Keratinocyte (primary cell): ENCODE measurements at regions not wholly inside any gene's neighbourhood (a gene's known extent, or its start where the extent isn't known, plus 50 kb on each side); places are given as distances from the start of the nearest gene placed in this dataset.

ENCODE experiments used
- DNase-seq: peaks from one replicate; pipeline ENCODE4 v3.0.0-alpha.2; 2011; ENCODE audit warnings: low read depth, missing footprints, low spot score
- FAIRE-seq: peaks from 2 replicates; lab custom pipeline; 2011; peaks lifted over from hg19 to GRCh38; lab: Jason Lieb, UNC
- H2AFZ ChIP-seq: 2 replicates; pipeline ENCODE4 v1.6.0; 2012; ENCODE audit warnings: low read length, control low read depth, inconsistent platforms; ENCODE audit not compliant: control insufficient read depth
- H3K27ac ChIP-seq: 2 replicates; pipeline ENCODE4 v1.5.1; 2011; ENCODE audit warnings: low read length; ENCODE audit not compliant: control insufficient read depth, insufficient read depth
- H3K27me3 ChIP-seq: 3 replicates; pipeline ENCODE4 v1.6.0; 2011; ENCODE audit warnings: low read length; ENCODE audit not compliant: control insufficient read depth, insufficient read depth; ENCODE audit errors: extremely low read depth
- H3K36me3 ChIP-seq, 2 experiments: 2 replicates in 1 of 2; 3 replicates in 1 of 2; pipeline ENCODE4 v1.5.1; 2011; ENCODE audit warnings: low read length in 2 of 2, mild to moderate bottlenecking in 1 of 2; ENCODE audit not compliant: control insufficient read depth in 2 of 2, insufficient read depth in 2 of 2; ENCODE audit errors: extremely low read depth in 1 of 2
- H3K4me1 ChIP-seq: 3 replicates; pipeline ENCODE4 v1.5.1; 2011; ENCODE audit warnings: low read length; ENCODE audit not compliant: control insufficient read depth, insufficient read depth; ENCODE audit errors: extremely low read depth
- H3K4me2 ChIP-seq: 3 replicates; pipeline ENCODE4 v1.6.0; 2011; ENCODE audit warnings: low read depth, low read length; ENCODE audit not compliant: control insufficient read depth, insufficient read depth; ENCODE audit errors: extremely low read depth
- H3K4me3 ChIP-seq, 3 experiments: fragments of 200-600 bp in 1 of 3; sonication (generic) in 1 of 3; 2 replicates in 2 of 3; 3 replicates in 1 of 3; pipeline ENCODE4 v1.5.1; 2011 to 2016; ENCODE audit warnings: low read length in 3 of 3, mild to moderate bottlenecking in 3 of 3, control low read depth in 2 of 3, inconsistent platforms in 1 of 3, low read depth in 1 of 3, mixed read lengths in 1 of 3, mixed run types in 1 of 3, moderate library complexity in 1 of 3; ENCODE audit not compliant: control insufficient read depth in 2 of 3, insufficient read depth in 2 of 3; ENCODE audit errors: extremely low read depth in 1 of 3
- H3K79me2 ChIP-seq: 2 replicates; pipeline ENCODE4 v1.6.0; 2012; ENCODE audit warnings: low read length; ENCODE audit not compliant: control insufficient read depth, insufficient read depth
- H3K9ac ChIP-seq: 3 replicates; pipeline ENCODE4 v1.6.0; 2011; ENCODE audit warnings: low read length; ENCODE audit not compliant: control insufficient read depth, insufficient read depth; ENCODE audit errors: extremely low read depth
- H3K9me1 ChIP-seq: 3 replicates; pipeline ENCODE4 v1.6.0; 2011; ENCODE audit warnings: low read length; ENCODE audit not compliant: control insufficient read depth, insufficient read depth; ENCODE audit errors: extremely low read depth
- H3K9me3 ChIP-seq: 2 replicates; pipeline ENCODE4 v1.5.1; 2012; ENCODE audit warnings: low read depth, low read length; ENCODE audit not compliant: control insufficient read depth
- H4K20me1 ChIP-seq: 3 replicates; pipeline ENCODE4 v1.6.0; 2011; ENCODE audit warnings: low read length; ENCODE audit not compliant: control insufficient read depth, insufficient read depth; ENCODE audit errors: extremely low read depth
- CTCF ChIP-seq, 3 experiments: IDR thresholded peaks in 1 of 3; conservative IDR thresholded peaks in 1 of 3; optimal IDR thresholded peaks in 1 of 3; 2 replicates in 2 of 3; 3 replicates in 1 of 3; pipeline versions ENCODE3 to v1.5.1; 2011; ENCODE audit warnings: low read length in 3 of 3, mild to moderate bottlenecking in 3 of 3, moderate library complexity in 2 of 3, control low read depth in 1 of 3, inconsistent platforms in 1 of 3; ENCODE audit not compliant: insufficient read depth in 2 of 3; ENCODE audit errors: extremely low read depth in 1 of 3
- EZH2 ChIP-seq: IDR thresholded peaks from one replicate; pipeline ENCODE4 v1.6.1; 2012; ENCODE audit warnings: inconsistent platforms, mild to moderate bottlenecking, low read length, moderate library complexity
- dilution Hi-C: fragments of 300-500 bp; cut with MboI; formaldehyde crosslinking; loops from one replicate; pipeline ENCODE4 v1.7.0; 2020; ENCODE audit warnings: low sequenced_read_pairs; ENCODE audit not compliant: extremely low pct_ligation_motif_present

- DNase-seq, result no peak
- Histone ChIP-seq H3K4me3 (no peak overlapping the region), H3K79me2 (no peaks in the 10 kb centered on the region), H3K9me3 (no peaks in the 10 kb centered on the region), H3K4me1 (no peaks in the 10 kb centered on the region), H3K27me3 (peaks cover 2% of the 10 kb centered on the region), H3K4me2 (no peak overlapping the region), H4K20me1 (no peaks in the 10 kb centered on the region), H2AFZ (no peak overlapping the region), H3K9ac (no peak overlapping the region), H3K36me3 (no peaks in the 10 kb centered on the region), H3K9me1 (no peaks in the 10 kb centered on the region), H3K27ac (no peak overlapping the region)
- no peak for TF ChIP-seq CTCF (optimal IDR thresholded peaks at IDR 0.05 in 1 of 3, IDR thresholded peaks at IDR 0.05 in 1 of 3, conservative IDR thresholded peaks at IDR 0.05 in 1 of 3; ENCODE audit: extremely low read depth in 1 of 3, insufficient read depth in 2 of 3, low read length in 3 of 3)
- TF ChIP-seq EZH2, result no peak
- no peak for FAIRE-seq
- dilution Hi-C loops, result no loop called here
These were observed 239.2 kb downstream of the RPIA start for GRCh38 chr2:88930659-88931058.

DNA sequence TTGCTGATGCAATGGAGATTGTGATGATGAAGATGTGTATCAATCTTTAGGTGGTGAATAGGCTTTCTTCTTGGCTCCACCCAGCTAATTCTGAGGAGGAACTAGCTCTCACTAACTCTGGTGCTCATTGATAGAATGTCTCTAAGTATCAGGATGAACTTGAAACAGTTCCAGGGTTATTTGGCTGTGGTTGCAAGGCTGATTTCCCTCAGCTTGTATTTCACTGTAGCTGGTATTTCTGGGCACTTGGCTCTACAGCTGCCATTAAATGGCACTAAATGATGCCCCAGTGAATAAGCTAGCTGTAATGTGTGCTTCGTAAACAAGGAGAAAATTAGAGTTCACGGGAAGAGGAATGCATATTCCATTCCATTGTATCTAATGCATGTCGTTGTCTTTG is 241.2 kb downstream of the RPIA start:
- H3K9me1 ChIP-seq, result no peaks in the 10 kb centered on the region
- no peak overlapping the region for H2AFZ ChIP-seq
- H3K27me3 ChIP-seq, result peaks cover 2% of the 10 kb centered on the region
- no peaks in the 10 kb centered on the region for H3K79me2 ChIP-seq
- TF ChIP-seq CTCF (optimal IDR thresholded peaks at IDR 0.05 in 1 of 3, IDR thresholded peaks at IDR 0.05 in 1 of 3, conservative IDR thresholded peaks at IDR 0.05 in 1 of 3; ENCODE audit: extremely low read depth in 1 of 3, insufficient read depth in 2 of 3, low read length in 3 of 3) (no peak), EZH2 (no peak)
- dilution Hi-C loops, result no loop called here
- H3K4me3 ChIP-seq, result no peak overlapping the region
- H3K9me3 ChIP-seq, result no peaks in the 10 kb centered on the region
- H4K20me1 ChIP-seq, result no peaks in the 10 kb centered on the region
- H3K4me1 ChIP-seq, result no peaks in the 10 kb centered on the region
- no peaks in the 10 kb centered on the region for H3K36me3 ChIP-seq
- no peak for FAIRE-seq
- no peak overlapping the region for H3K4me2 ChIP-seq
- H3K9ac ChIP-seq, result no peak overlapping the region
- no peak for DNase-seq
- H3K27ac ChIP-seq, result no peak overlapping the region
